ENCODE measurements at regions not wholly inside any gene's neighbourhood (a gene's known extent, or its start where the extent isn't known, plus 50 kb on each side); places are given as distances from the start of the nearest gene placed in this dataset.

DNA sequence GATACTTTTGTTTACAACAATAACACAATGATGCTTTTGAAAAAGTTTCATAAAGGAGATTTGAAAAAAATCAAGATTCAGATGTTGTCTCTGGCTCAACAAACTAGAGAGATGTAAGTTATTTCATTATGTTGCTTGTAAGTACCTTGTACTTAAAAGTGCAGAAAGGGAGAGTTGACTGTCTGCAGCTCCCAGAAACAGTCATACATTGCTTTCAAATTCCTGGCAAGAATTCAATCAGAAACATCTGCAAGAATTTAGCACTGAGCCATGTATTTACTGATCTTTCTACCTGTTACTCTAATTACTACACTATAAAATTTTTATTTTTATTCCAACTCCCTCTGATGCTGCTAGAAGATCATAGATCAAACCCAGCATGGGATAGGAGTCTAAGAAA lies 1261.3 kb upstream of the SPRY2 start:
- TF ChIP-seq POLR2AphosphoS5 (IDR thresholded peaks at IDR 0.05; ENCODE audit: low read depth), result no peak
- no peak for TF ChIP-seq CTCF (IDR thresholded peaks at IDR 0.05; ENCODE audit: insufficient read depth, low read length)
- TF ChIP-seq SPI1 (IDR thresholded peaks at IDR 0.05; ENCODE audit: borderline replicate concordance, low read depth), result no peak
- TF ChIP-seq GABPA (IDR thresholded peaks at IDR 0.05; ENCODE audit: low read depth), result no peak
- TF ChIP-seq, protein P1, sequence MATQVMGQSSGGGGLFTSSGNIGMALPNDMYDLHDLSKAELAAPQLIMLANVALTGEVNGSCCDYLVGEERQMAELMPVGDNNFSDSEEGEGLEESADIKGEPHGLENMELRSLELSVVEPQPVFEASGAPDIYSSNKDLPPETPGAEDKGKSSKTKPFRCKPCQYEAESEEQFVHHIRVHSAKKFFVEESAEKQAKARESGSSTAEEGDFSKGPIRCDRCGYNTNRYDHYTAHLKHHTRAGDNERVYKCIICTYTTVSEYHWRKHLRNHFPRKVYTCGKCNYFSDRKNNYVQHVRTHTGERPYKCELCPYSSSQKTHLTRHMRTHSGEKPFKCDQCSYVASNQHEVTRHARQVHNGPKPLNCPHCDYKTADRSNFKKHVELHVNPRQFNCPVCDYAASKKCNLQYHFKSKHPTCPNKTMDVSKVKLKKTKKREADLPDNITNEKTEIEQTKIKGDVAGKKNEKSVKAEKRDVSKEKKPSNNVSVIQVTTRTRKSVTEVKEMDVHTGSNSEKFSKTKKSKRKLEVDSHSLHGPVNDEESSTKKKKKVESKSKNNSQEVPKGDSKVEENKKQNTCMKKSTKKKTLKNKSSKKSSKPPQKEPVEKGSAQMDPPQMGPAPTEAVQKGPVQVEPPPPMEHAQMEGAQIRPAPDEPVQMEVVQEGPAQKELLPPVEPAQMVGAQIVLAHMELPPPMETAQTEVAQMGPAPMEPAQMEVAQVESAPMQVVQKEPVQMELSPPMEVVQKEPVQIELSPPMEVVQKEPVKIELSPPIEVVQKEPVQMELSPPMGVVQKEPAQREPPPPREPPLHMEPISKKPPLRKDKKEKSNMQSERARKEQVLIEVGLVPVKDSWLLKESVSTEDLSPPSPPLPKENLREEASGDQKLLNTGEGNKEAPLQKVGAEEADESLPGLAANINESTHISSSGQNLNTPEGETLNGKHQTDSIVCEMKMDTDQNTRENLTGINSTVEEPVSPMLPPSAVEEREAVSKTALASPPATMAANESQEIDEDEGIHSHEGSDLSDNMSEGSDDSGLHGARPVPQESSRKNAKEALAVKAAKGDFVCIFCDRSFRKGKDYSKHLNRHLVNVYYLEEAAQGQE (IDR thresholded peaks at IDR 0.05; ENCODE audit: insufficient replicate concordance, low read depth), result no peak

Measured in HL-60 (cell line).